Colonic mucosa (tissue), 4 donors: ENCODE measurements at regions not wholly inside any gene's neighbourhood (a gene's known extent, or its start where the extent isn't known, plus 50 kb on each side); places are given as distances from the start of the nearest gene placed in this dataset.

Source experiments
- DNase-seq: peaks from one replicate; pipeline ENCODE4 v3.0.0-alpha.2; 2020
- H3K27ac ChIP-seq: fragments of 200-600 bp; one replicate; pipeline ENCODE4 v1.8.0; 2021
- H3K27me3 ChIP-seq: fragments of 200-600 bp; one replicate; pipeline ENCODE4 v1.8.0; 2021
- H3K36me3 ChIP-seq: fragments of 200-600 bp; one replicate; pipeline ENCODE4 v1.8.0; 2021
- H3K4me1 ChIP-seq: fragments of 200-600 bp; one replicate; pipeline ENCODE4 v1.8.0; 2021; ENCODE audit warnings: mild to moderate bottlenecking
- H3K4me3 ChIP-seq: fragments of 200-600 bp; one replicate; pipeline ENCODE4 v1.8.0; 2021
- H3K9ac ChIP-seq, 2 donors: one replicate each; pipeline ENCODE4 v1.7.0; 2013; ENCODE audit warnings: control low read depth in 2 of 2, low read depth in 2 of 2, low read length in 2 of 2
- H3K9me3 ChIP-seq: fragments of 200-600 bp; one replicate; pipeline ENCODE4 v1.8.0; 2021
- intact Hi-C: fragments of 100-400 bp; cut with DNase I; formaldehyde crosslinking; loops from one replicate; pipeline ENCODE4 v1.14.1; 2022
- TF ChIP-seq, protein P1 (sequence below): fragments of 200-600 bp; IDR thresholded peaks from one replicate; pipeline ENCODE4 v1.8.0; 2022; ENCODE audit warnings: antibody characterized with exemption, mild to moderate bottlenecking
- donor health status: healthy.
- donor health status: DM: no; HTN: no; CAD: no.
- donor health status: DM: no; HTN: no; CAD: no.

DNA sequence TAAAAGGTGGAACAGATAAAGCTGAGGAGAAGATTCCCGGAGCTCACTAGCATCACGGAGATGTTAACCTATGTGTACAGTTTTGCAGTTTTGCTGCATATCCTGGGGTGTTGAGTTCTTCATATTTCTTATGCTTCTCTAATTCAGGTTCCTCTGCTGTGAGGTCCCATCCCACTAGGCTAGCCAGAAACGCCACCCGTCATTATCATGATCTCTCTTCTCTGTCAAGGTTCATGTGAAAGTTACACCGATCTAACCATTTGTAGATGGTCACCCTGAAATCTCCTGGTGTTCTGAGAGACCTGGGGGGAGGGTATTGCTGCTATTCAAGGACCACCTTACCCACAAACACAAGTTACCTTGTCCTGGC is 136.3 kb downstream of the CCDC71L start:
- Histone ChIP-seq H3K36me3 (no peaks in the 10 kb centered on the region), H3K4me1 (no peaks in the 10 kb centered on the region), H3K4me3 (no peak overlapping the region), H3K9ac (no peak overlapping the region), H3K27me3 (no peaks in the 10 kb centered on the region), H3K9me3 (no peaks in the 10 kb centered on the region), H3K27ac (no peak overlapping the region)
- TF ChIP-seq, protein P1, sequence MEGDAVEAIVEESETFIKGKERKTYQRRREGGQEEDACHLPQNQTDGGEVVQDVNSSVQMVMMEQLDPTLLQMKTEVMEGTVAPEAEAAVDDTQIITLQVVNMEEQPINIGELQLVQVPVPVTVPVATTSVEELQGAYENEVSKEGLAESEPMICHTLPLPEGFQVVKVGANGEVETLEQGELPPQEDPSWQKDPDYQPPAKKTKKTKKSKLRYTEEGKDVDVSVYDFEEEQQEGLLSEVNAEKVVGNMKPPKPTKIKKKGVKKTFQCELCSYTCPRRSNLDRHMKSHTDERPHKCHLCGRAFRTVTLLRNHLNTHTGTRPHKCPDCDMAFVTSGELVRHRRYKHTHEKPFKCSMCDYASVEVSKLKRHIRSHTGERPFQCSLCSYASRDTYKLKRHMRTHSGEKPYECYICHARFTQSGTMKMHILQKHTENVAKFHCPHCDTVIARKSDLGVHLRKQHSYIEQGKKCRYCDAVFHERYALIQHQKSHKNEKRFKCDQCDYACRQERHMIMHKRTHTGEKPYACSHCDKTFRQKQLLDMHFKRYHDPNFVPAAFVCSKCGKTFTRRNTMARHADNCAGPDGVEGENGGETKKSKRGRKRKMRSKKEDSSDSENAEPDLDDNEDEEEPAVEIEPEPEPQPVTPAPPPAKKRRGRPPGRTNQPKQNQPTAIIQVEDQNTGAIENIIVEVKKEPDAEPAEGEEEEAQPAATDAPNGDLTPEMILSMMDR = no peak
- intact Hi-C loops = no loop called here
- no peak for DNase-seq

- no peak for DNase-seq
- Histone ChIP-seq H3K4me3 (no peak overlapping the region), H3K36me3 (no peaks in the 10 kb centered on the region), H3K9me3 (no peaks in the 10 kb centered on the region), H3K27me3 (no peaks in the 10 kb centered on the region), H3K9ac (no peak overlapping the region), H3K4me1 (no peaks in the 10 kb centered on the region), H3K27ac (no peak overlapping the region)
- TF ChIP-seq, protein P1 = no peak
- intact Hi-C loops = no loop called here
Observed at GRCh38 chr7:106523482-106523881, 137.5 kb downstream of the CCDC71L start.

- Histone ChIP-seq H3K4me1 (no peaks in the 10 kb centered on the region), H3K27me3 (no peaks in the 10 kb centered on the region), H3K9me3 (no peaks in the 10 kb centered on the region), H3K4me3 (no peak overlapping the region), H3K27ac (no peak overlapping the region), H3K9ac (no peak overlapping the region), H3K36me3 (no peaks in the 10 kb centered on the region)
- TF ChIP-seq, protein P1 = no peak
- intact Hi-C loops = no loop called here
- DNase-seq = no peak
Observed at GRCh38 chr7:106522696-106523095, 138.3 kb downstream of the CCDC71L start.

DNA sequence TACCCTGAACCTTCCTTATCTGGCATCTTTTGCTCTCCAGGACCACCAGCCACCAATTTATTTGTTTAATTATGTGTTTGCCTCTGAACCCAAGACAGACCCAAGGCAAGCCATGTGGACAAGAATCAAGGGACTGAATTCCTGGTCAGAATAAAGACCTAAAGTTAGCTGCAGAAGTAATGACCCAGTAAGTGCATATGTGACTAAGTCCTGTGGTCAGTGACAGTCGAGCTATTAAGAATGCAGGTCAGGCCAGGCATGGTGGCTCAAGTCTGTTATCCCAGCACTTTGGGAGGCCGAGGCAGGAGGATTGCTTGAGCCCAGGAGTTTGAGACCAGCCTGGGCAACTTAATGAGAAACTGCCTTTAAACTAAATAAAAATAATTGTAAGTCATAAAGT is 139.4 kb downstream of the CCDC71L start:
- Histone ChIP-seq H3K36me3 (no peaks in the 10 kb centered on the region), H3K9me3 (no peaks in the 10 kb centered on the region)

DNA sequence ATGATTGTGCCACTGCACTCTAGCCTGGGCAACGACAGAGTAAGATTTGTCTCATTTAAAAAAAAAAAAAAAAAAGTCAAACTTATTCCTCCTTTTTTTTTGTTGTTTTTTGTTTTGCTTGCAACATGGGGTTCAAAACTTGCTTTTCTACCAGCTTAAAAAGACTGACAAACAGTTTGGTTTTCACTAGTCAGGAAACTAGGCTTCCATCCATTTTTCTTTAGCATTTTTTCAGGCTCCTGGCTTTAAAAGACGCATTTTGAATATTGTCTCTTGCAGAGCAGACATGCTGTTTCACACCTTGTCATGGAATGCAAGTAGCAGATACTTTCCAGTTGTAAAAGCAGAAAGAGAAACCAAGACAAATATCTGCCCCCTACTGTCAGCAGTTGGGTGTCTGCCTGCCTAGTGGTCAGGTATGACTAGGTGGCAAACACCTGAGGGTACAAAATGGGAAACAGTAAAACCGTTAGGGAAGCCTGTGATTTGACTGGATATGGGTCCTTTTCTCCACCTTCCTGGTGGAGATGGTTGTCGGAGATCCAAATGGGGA is 139.9 kb downstream of the CCDC71L start:
- Histone ChIP-seq H3K9me3 (no peaks in the 10 kb centered on the region), H3K27me3 (no peaks in the 10 kb centered on the region), H3K36me3 (no peaks in the 10 kb centered on the region), H3K27ac (no peak overlapping the region), H3K9ac (no peak overlapping the region), H3K4me3 (no peak overlapping the region), H3K4me1 (no peaks in the 10 kb centered on the region)
- no peak for DNase-seq
- TF ChIP-seq, protein P1 = no peak
- intact Hi-C loops = no loop called here

More for the DNA sequence above, 139.4 kb downstream of the CCDC71L start:
- intact Hi-C loops = no loop called here
- no peaks in the 10 kb centered on the region for H3K4me1 ChIP-seq
- no peak overlapping the region for H3K4me3 ChIP-seq
- no peak overlapping the region for H3K27ac ChIP-seq
- no peak for DNase-seq
- no peak overlapping the region for H3K9ac ChIP-seq
- TF ChIP-seq, protein P1 = no peak
- H3K27me3 ChIP-seq = no peaks in the 10 kb centered on the region
